Neural cell (in vitro differentiated cells): ENCODE measurements at regions not wholly inside any gene's neighbourhood (a gene's known extent, or its start where the extent isn't known, plus 50 kb on each side); places are given as distances from the start of the nearest gene placed in this dataset.

ENCODE experiments used
- H2AFZ ChIP-seq: fragments of 200-600, 300-800 bp; sonication (generic), shearing (Covaris generic); 2 replicates; pipeline ENCODE4 v1.6.0; 2014; ENCODE audit warnings: low read depth, mild to moderate bottlenecking, antibody characterized with exemption, low read length, moderate library complexity
- H3F3A ChIP-seq: fragments of 200-600 bp; shearing (Covaris generic); 2 replicates; pipeline ENCODE4 v1.6.1; 2016; ENCODE audit warnings: mild to moderate bottlenecking, moderate library complexity, mixed read lengths, antibody characterized with exemption, low read length; ENCODE audit not compliant: insufficient read depth, poor library complexity, severe bottlenecking
- H3K27ac ChIP-seq: fragments of 200-600, 300-800 bp; sonication (generic), shearing (Covaris generic); 2 replicates; pipeline ENCODE4 v1.5.1; 2014; ENCODE audit warnings: mild to moderate bottlenecking, low read length, moderate library complexity
- H3K27me3 ChIP-seq: fragments of 300-800, 200-600 bp; sonication (generic), shearing (Covaris generic); 2 replicates; pipeline ENCODE4 v1.6.0; 2014; ENCODE audit warnings: mild to moderate bottlenecking, low read depth, low read length, moderate library complexity; ENCODE audit not compliant: insufficient read depth
- H3K36me3 ChIP-seq: fragments of 300-800, 200-600 bp; sonication (generic), shearing (Covaris generic); 2 replicates; pipeline ENCODE4 v1.5.1; 2014; ENCODE audit warnings: mild to moderate bottlenecking, antibody characterized with exemption, low read length, moderate library complexity; ENCODE audit not compliant: insufficient read depth
- H3K4me2 ChIP-seq: fragments of 300-800, 200-600 bp; sonication (generic), shearing (Covaris generic); 2 replicates; pipeline ENCODE4 v1.6.0; 2014; ENCODE audit warnings: mild to moderate bottlenecking, low read length
- H3K4me3 ChIP-seq: fragments of 300-800, 200-600 bp; sonication (generic), shearing (Covaris generic); 2 replicates; pipeline ENCODE4 v1.5.1; 2014; ENCODE audit warnings: mild to moderate bottlenecking, low read length, moderate library complexity
- H3K79me2 ChIP-seq: fragments of 200-600 bp; shearing (Covaris generic); replicated peaks from 2 replicates; pipeline ENCODE4 v1.6.0; 2014; ENCODE audit warnings: mild to moderate bottlenecking, low read length, moderate library complexity; ENCODE audit not compliant: insufficient read depth
- H3K9ac ChIP-seq: fragments of 300-800, 200-600 bp; sonication (generic), shearing (Covaris generic); 2 replicates; pipeline ENCODE4 v1.6.1; 2016; ENCODE audit warnings: mild to moderate bottlenecking, low read length, mixed read lengths
- H3K9me2 ChIP-seq: fragments of 200-600 bp; shearing (Covaris generic); 2 replicates; pipeline ENCODE4 v1.6.1; 2016; ENCODE audit warnings: mild to moderate bottlenecking, low read length, mixed read lengths; ENCODE audit not compliant: insufficient read depth
- H3K9me3 ChIP-seq: fragments of 200-600, 300-800 bp; sonication (generic), shearing (Covaris generic); 2 replicates; pipeline ENCODE4 v1.6.1; 2016; ENCODE audit warnings: mild to moderate bottlenecking, mixed run types, low read length, moderate library complexity, mixed read lengths
- H4K20me1 ChIP-seq: fragments of 200-600 bp; shearing (Covaris generic); 2 replicates; pipeline ENCODE4 v1.6.1; 2016; ENCODE audit warnings: mild to moderate bottlenecking, mixed run types; ENCODE audit not compliant: insufficient read depth
- CTCF ChIP-seq: fragments of 450-650 bp; IDR thresholded peaks from 2 replicates; pipeline ENCODE4 v1.5.1; 2014; ENCODE audit warnings: antibody characterized with exemption, mild to moderate bottlenecking, moderate library complexity; ENCODE audit not compliant: poor library complexity, severe bottlenecking
- EP300 ChIP-seq: fragments of 450-650 bp; conservative IDR thresholded peaks from 2 replicates; pipeline ENCODE4 v1.6.1; 2014; ENCODE audit warnings: antibody characterized with exemption, mild to moderate bottlenecking, moderate library complexity; ENCODE audit not compliant: poor library complexity, severe bottlenecking
- MXI1 ChIP-seq: fragments of 450-650 bp; conservative IDR thresholded peaks from 2 replicates; pipeline ENCODE4 v1.6.1; 2014; ENCODE audit warnings: antibody characterized with exemption, mild to moderate bottlenecking; ENCODE audit not compliant: poor library complexity, severe bottlenecking
- RAD21 ChIP-seq: fragments of 450-650 bp; conservative IDR thresholded peaks from 2 replicates; pipeline ENCODE4 v1.6.1; 2014; ENCODE audit warnings: antibody characterized with exemption, mild to moderate bottlenecking, moderate library complexity
- REST ChIP-seq: IDR thresholded peaks from 2 replicates; pipeline ENCODE4 v1.6.1; 2012; ENCODE audit warnings: borderline replicate concordance
- SMC3 ChIP-seq: fragments of 450-650 bp; conservative IDR thresholded peaks from 2 replicates; pipeline ENCODE4 v1.6.1; 2014; ENCODE audit warnings: antibody characterized with exemption, mild to moderate bottlenecking, moderate library complexity; ENCODE audit not compliant: poor library complexity
- TAF1 ChIP-seq: IDR thresholded peaks from 2 replicates; pipeline ENCODE4 v1.6.1; 2012; ENCODE audit warnings: low read depth

- Histone ChIP-seq H3K9me2 (no peaks in the 10 kb centered on the region), H2AFZ (no peak overlapping the region), H3K9ac (no peak overlapping the region), H3K9me3 (no peaks in the 10 kb centered on the region), H3K36me3 (no peaks in the 10 kb centered on the region), H3K27ac (no peak overlapping the region), H3K4me3 (no peak overlapping the region), H3K4me2 (no peak overlapping the region), H3K27me3 (no peaks in the 10 kb centered on the region), H3K79me2 (no peaks in the 10 kb centered on the region), H4K20me1 (no peaks in the 10 kb centered on the region), H3F3A (no peaks in the 10 kb centered on the region)
- no peak for TF ChIP-seq CTCF
- TF ChIP-seq MXI1, result no peak
- TF ChIP-seq REST, result no peak
These were observed 54.6 kb upstream of the GPCPD1 start for GRCh38 chr20:5665417-5665816.

- H3K9me3 ChIP-seq, result no peaks in the 10 kb centered on the region
- H4K20me1 ChIP-seq, result no peaks in the 10 kb centered on the region
- no peak overlapping the region for H3K27ac ChIP-seq
- no peaks in the 10 kb centered on the region for H3K79me2 ChIP-seq
- no peak overlapping the region for H3K4me3 ChIP-seq
- H3K27me3 ChIP-seq, result no peaks in the 10 kb centered on the region
- H2AFZ ChIP-seq, result no peak overlapping the region
- H3F3A ChIP-seq, result no peaks in the 10 kb centered on the region
- no peak overlapping the region for H3K9ac ChIP-seq
- H3K36me3 ChIP-seq, result no peaks in the 10 kb centered on the region
- H3K4me2 ChIP-seq, result no peak overlapping the region
- no peaks in the 10 kb centered on the region for H3K9me2 ChIP-seq
- no peak for TF ChIP-seq CTCF
- no peak for TF ChIP-seq EP300
- no peak for TF ChIP-seq SMC3
- no peak for TF ChIP-seq TAF1
- TF ChIP-seq RAD21, result no peak
- TF ChIP-seq MXI1, result no peak
These were observed 52.6 kb upstream of the GPCPD1 start for GRCh38 chr20:5663396-5663795.
